CMK (cell line): ENCODE measurements at regions not wholly inside any gene's neighbourhood (a gene's known extent, or its start where the extent isn't known, plus 50 kb on each side); places are given as distances from the start of the nearest gene placed in this dataset.

Experiments
- DNase-seq: peaks from one replicate; pipeline ENCODE4 v3.0.0-alpha.2; 2010; ENCODE audit warnings: low read depth

DNA sequence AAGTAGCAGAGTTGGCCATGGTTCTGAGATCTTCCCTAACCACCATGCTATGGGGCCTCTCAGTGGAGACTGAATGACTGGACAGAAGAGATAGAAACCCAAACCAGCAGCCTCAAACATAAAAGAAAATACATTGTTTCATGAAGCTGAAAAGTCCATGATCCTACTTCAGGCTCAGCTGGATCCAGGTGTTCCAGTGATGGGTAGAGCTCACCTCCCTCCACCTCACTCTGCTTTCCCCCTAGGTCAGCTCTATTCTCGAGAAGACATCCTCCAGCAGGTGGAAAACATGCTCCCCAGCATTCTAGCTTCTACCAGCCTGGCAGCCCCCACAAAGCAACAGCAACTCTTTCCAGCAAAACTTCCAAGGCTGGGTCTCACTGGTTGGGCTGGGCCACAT lies 132.1 kb downstream of the OAT start:
- no peak for DNase-seq

DNA sequence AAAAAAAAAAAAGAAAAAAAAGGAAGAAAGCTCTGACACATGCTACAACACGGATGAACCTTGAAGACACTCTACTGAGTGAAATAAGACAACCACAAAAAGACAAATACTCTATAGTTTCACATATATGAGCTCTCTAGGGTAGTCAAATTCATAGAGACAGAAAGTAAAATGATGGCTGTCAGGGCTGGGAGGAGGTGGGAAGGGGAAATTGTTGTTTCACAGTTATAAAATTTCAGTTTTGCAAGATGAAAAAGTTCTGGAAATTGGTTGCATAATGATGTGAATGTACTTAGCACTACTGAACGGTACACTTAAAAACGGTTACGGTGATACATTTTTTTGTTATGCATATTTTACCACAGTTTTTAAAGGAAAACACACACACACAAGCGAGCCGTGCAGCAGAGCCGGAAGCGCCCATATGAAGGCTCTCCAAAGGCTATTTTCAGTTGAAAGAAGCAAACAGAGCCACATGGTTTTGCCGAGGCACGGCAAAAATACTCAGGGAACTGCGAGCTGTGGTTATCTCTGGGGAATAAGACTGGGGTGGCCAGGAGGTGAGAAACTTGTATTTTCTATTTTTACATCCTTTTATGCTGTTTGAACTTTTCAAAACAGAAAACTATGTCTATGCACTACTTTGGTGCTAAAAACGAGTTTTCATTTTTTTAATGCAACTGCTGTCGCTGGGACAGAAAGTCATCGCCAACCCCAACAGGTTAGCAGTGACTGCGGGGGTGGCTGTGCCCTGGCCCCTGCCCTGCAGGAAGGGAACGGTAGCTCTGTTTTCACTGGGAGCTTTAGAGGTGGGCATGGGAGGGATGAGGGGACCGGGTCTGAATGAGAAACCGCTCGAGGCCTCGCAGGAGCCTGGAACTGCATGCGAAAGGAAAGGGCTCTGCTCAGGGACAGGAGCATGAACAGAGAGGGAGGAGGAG lies 132.9 kb downstream of the OAT start:
- DNase-seq, result no peak

DNA sequence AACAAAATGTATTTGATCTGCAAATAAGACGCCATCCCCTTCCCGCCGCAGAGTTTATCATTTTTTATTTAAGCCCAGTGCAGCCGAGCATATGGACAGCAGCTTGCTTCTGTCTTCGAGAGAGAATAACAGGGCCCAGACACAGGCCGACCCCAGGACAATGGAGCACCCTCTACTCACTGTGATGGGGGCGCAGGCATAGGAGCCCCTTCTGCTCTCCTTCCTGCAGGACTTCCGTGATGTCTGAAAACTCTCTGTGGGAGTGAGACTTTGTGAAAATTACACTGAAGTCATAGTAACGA lies 134.8 kb downstream of the OAT start:
- no peak for DNase-seq

DNA sequence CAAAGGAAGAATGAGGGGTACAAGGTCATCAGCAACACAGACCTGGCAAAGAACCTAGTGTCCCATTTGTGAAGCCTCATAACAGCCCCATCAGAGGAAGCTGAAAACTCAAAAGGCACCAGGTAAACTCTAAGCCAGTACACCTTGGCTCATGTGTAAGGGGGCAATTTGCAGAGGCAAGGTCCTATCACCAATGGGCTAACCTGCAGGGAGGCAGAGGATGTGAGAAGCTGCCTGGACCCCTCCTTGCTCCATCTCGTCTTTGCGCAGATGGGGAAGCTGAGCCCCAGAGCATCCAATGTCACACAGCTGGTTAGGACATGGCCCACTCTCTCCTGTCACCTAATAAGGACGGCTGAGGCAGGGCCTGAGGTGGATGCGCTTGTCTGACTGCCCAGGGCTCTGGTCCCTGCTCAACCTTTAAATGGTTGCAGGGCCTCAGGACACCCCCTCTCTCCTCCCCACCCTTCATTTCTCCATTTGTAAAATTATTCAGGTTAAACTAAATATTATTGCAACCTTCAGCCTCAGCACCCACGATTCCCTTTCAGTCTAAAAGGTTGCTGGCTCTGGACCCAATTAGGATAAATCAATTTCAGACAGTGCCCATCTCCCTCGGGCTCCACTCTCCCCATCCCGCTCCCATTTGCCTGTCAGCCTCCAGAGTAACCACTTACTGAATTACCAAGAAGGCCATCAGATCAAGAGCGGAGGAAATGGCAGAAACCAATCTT lies 135.3 kb downstream of the OAT start:
- no peak for DNase-seq

DNA sequence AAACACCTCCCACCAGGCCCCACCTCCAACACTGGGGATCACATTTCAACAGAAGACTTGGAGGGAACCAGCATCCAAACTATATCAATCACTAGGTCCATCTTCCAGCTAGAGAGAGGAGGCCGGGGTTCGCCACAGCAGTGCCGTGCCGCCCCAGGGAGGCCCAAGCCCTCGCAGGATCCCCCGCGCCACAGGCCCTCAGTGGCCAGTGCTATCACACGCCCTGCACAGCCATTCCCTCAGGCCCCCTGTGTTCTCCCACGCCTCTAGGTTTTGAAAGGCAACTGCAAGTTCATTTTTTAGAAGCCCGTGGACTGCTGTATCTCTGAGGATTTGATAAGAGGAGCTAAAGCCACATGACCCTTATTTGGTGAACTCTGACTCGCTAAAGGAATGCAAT lies 136.4 kb downstream of the OAT start:
- no peak for DNase-seq

DNA sequence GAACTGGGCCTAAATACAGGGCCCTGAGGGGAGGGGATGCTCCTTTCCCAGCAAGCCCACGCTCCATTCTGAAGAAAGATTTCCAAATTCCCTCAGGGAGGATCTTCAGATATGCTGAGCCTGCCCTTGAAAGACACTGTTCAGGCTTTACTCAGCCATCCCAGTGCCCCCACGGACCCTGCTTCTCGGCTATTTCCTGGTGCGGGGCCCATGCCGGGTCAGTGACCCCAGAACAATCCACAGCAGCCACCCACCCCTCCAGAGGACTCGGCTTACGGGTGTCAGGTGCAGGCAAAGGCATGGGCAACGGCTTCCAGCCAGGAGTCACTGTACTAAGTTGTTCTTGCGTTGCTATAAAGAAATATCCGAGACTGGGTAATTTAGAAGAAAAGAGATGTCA lies 137.1 kb downstream of the OAT start:
- DNase-seq, result no peak

DNA sequence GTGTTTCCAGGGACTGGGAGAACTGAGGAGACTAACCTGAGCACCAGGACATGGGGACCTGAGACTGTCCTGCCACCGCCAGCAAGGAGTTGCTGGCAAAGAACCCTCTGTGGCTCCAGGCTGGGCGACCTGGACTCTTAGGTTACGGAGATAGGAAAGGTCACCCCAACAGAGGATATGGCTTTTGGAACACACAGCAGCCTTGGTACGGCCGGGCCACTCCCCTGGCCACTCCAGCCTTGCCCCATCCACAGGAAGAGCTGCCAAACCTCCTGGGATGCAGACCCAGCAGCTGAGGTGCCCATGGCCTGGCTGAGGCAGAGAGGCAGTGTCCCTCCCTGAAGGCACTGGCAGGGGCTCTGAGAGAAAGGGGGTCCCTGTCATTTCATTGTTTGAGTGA lies 137.8 kb downstream of the OAT start:
- DNase-seq, result no peak

DNA sequence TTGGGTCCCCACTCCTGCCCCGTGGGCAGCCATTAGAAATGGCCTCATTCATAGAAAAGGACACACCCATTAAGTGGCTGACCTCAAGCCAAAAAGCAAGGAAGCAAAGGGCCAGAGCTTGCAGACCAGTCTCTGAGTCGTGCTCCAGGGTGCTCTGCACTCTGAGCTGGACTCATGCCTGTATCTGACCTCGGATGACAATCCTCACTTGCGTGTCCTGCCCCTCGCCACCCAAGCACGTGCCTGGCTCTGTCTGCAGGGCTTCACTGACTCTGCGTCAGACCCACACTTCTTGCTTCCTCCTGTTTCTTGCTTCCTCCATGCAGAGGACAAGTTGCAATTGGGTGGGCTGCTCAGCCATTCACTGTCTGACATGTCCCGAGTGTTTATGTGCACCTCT lies 138.8 kb downstream of the OAT start:
- DNase-seq, result no peak

DNA sequence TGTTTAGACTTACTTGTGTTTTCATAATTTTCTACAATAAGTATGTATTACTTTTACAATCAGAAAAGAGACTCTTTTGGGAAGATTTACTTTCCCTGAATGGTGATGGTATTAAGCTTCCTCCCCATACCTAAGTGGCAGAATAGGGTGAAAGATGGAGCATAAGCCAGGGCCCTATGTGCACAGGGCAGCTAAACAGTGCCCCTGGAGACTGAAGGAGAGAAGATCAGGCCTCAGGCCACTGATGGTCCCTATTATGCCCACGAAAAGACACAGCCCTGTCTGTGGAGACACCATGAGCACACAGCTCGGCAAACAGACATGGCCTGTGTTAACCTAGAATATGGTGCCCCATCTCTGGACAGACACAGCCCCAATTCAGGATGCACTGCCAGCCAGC lies 139.4 kb downstream of the OAT start:
- DNase-seq, result no peak

DNA sequence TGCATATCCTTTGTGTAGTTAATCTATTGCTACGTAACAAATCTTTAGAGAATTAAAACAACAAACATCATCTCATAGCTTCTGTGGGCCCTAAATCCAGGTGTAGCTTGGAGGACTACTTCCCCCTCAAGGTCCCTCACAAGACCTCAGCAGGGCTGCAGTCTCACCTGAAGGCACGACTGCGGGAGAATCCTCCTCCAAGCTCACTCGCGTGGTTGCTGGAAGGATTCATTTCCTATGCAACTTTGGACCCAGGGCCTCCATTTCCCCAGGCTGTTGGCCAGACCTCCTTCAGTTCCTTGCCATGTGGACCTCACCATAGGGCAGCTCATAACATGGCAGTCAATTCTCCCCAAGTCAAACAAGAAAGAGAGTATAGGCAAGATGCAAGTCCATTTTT lies 140.4 kb downstream of the OAT start:
- DNase-seq, result no peak

DNA sequence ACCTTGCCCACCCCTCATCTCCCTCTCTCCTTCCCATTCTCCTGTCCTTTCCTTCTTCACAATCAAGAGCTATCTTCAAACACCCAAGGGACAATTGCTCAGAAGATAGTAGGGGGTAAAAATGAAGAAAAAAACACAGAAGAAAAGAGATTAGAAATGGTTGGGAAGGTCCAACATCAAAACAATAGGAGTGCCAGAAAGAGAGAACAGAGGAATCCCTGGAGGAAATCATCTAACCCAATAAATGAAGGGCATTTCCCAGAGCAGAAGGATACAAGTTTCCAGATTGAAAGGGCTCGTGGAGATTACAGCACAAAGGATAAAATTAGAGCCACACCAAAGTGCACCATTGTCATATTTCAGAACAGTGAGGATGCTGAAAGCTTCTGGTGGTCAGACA lies 145.6 kb downstream of the OAT start:
- no peak for DNase-seq

DNA sequence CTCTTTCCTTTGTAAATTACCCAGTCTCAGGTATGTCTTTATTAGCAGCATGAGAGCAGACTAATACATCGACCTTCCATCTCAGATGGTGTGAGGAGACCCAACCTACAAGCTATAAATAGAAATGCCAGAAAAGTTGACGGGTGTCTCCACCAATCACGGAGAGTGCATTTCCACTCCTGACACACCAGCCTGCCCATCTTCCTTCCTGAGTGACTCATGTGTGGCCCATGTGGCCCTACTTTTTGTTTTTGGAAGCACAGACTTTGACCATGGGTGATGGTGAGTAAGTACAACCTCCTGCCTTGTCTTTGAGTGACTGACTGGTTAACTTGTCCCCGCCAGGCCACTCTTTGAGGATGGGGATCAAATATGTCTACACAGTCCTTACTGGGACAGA lies 147.0 kb downstream of the OAT start:
- DNase-seq, result no peak

DNA sequence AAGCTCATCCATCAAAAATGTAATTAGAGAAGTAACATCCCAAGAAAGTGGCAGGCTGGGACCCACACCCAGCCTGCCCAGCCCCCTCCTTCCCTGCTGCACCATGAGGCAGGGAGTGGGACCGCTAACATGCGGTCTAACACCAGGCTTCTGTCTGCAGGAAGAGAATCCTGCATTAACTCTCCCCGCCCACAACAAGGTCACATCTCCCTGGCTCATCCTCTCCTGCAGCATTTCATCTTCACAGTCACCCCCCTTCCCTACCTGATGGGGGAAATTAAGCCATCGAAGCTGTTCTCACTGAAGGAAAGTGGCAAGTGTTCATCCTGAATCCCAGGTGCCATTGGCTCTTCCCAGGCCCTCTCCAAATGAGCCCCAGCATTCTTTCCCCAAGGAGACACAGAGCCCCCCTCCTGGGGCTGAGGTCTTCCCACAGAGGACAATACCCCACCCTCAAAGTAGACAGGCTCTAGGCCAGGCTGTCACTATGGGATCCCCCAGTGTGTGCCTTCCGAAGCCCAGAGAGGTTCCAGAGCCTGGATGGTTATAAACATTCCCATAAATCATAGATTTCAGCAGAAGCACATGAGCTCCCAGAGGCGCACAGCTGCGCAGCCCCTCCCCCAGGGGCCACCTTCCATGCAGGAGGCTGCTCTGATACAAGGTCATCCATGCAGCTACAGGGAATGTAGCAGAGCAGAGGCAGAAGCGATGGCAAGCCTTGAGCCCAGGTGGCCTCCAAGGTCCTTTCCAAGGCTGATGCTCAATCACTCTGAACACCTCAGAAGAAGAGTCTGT lies 148.0 kb downstream of the OAT start:
- DNase-seq, result no peak

DNA sequence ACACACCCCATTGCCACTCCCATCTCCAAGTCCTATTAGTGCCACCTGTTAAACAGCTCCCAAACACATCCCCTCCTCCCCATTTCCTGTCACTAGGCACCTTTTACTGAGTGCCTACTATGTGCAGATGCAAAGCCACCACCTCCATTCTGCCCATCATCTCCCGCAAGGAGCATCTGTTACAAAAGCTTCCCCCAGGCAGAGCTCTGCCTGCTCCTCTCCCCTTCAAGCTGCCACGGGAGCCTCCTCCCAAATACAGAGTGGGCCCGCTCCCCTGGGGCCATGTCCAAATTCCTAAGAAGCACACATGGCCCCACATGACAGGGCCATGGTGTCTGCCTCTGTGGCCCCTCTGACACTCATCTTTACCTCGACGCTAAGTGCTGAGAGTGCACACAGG lies 149.7 kb downstream of the OAT start:
- no peak for DNase-seq

DNA sequence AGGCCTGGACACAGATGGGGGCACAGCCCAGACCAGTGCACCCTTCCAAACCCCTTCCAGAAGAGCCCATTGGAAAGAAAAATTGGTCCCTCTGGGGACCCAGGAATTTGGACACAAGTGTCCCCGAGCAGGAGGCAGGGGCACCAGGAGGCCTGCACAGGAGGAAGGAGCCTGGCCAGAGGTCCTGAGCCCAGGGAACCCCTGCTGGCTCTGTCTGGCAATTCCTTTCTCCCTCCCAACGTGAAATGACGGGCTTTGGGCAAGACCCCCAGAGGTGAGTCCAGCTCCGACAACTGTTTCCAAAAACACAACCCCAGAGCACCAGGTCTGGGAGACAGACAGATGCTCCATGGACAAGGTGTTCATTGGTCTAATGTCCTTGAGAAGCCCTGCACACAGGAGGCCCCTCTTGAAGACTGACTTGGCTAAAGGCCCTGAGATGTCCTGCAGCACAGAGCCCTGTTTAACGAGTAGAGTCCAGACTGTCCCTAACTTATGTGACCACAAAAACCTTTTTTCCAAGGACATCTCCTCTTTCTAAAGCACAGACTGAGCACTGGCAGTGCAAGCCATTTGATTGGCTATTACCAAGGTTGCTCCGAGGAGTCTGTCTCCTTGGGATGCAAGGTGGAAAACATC lies 150.7 kb downstream of the OAT start:
- DNase-seq, result no peak

DNA sequence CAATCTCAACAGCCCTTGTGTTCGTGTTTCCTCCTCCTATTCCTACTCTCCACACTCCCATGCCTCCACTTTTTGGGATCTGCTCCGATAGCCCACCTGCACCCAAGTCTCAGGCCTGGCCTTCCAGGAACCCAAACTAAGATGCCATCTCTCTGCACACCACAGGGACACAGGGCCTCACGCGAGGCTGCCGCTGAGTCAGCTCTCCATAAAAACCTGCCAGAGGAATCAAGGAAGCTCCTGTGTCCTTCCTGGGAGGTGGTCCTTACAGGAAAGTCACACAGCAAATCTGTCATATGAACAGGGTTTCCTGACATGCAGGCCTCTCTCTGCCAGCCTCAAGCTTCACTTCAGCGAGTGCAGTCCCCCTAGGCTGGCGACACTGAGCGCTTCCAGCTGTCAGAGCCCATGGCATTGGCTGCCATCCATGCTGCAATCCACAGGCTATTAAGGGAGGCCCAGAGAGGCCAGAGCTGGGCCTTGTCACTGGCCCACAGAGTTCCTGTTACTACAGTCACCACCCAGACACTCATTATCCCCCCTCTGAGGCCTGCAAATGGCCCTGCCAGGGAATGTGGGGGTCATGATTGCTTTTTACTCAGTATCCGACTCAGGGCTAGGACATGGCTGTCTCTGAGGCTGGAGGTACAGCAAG lies 151.4 kb downstream of the OAT start:
- no peak for DNase-seq

DNA sequence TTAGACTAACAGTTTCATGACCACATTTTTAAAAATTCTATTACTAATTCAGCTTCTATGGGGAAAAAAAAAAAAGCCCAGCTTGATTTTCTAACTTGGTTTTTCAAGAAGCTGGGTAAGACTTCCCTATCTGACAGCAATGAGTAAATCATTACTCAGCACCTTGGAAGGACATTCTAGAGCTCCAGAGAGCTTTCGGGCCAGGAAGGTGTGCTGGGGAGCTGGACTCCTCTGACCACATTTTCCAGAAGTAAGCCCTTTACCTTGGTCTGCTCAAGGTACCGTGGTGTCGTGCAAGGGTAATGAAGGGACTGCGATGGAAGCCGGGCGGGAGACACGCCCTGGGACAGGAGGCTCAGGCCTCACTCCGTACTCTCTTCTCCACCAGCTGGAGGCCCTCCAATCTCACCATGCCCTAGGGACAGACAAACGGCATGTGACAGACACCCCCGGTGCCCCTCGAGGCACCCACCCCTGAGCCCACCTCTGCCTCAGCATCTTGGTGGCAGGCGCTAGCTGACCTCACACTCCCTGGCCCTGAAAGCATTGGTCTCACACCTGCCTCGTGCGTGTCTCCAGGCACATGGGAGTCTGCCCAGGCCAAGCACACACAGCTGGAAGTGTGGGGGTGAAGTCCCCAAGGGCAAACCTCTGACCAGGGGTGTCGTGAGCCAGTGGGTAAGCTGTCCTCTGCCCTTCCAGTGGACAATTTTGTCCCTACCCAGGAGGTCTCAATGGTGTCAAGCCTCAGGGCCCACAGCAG lies 152.1 kb downstream of the OAT start:
- DNase-seq, result no peak

DNA sequence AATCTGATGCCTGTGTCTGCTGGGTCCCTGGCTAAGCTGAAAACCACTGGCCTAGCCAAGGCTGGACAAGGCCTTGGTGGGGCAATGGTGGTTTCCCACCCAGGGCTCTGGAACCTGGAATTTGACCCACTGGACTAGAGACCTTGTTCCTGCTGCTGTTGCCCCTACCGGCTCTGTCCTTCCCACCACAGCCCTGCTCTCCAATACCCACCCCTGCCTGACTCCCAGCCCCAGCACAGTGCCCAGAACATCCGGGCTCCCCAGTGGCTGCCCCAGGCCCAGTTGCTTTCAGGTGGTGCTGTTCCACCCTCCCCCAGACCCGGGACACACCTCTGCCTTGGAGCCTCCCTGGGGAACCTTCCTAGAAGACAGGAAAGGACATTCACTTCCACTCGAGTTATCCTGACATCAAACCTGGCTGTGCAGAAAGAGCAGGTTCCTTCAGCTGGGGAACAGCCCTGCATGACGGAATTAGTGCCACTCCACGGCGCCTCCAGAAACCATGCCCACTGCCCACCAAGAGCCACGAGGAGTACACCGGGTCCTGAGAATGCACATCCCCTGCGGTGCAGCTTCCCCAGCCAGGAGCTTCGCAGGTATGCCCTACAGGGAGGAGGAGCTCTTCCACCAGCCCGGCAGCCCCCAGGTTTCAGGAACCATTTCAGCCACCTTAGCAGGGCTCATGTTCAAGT lies 152.8 kb downstream of the OAT start:
- DNase-seq, result no peak

DNA sequence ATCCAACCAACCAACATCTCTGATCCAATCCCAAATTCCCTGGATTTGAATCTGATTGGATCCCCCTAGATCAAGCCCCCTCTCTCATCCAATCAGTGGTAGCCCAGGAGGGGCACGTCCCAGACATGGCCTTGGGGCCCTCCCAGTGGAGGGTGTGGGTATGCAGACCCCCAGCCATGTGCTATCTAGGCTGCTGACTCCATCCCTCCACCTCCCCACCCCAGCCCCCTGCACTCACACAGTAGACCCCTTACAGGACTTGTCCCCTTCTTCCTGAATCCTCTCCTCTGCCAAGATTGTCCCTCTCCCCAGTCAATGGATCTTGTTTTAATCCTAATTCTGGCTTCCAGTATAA lies 153.4 kb downstream of the OAT start:
- no peak for DNase-seq

DNA sequence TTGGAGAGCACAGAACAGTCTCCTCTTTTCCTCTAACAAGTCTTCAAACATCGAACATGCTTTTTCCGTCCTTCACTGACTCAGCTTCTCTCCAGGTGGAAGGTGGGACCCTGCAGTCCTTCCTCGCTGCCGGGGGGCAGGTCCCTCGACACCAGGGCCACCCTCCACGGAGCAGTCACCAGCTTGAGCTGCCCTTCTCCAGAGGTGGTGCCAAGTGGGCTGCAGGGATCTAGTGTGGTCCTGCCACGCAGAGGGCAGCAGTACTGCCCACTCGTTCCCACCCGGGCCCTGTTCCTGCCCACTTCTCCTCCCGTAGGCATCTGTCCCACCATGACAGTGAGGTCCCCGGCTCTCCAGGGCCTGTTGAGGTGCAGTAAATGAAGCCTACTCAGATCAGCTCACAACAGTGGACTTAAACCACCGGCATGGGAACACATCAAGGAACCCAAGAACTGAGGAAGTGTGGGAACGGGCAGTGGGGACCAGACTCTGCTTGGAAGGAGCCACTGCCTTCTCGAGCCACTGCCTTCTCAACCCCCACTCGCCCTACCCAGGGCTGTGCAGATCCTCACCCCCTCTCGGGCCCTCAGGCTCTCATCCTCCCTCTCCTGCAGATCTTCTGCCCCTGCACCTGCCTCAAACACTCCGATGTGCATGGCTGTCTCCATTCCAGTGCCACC lies 153.9 kb downstream of the OAT start:
- DNase-seq, result no peak
